Heart left ventricle (tissue), 16 donors: ENCODE measurements at regions not wholly inside any gene's neighbourhood (a gene's known extent, or its start where the extent isn't known, plus 50 kb on each side); places are given as distances from the start of the nearest gene placed in this dataset.
A peak's percentile ranks its signal among the peaks of the same experiment; 100 is the strongest.

Source experiments
- ATAC-seq, 4 donors: fragments of 200-7000 bp; cut with Tn5 transposase; one replicate each; pipeline ENCODE4 v1.9.1; 2020 to 2022; ENCODE audit warnings: moderate library complexity in 4 of 4, mild to moderate bottlenecking in 3 of 4, moderate number of reproducible peaks in 1 of 4
- DNase-seq, 5 donors: peaks; one replicate each; pipeline ENCODE4 v3.0.0-alpha.2; 2020
- H3K27ac ChIP-seq, 12 donors: fragments of 200-600 bp; sonication (generic) in 4 of 12; one replicate each; pipeline versions ENCODE4 v1.5.0 to v1.8.0; 2016 to 2022; ENCODE audit warnings: mild to moderate bottlenecking in 2 of 12
- H3K27me3 ChIP-seq, 9 donors: fragments of 200-600 bp; sonication (generic) in 2 of 9; one replicate each; pipeline versions ENCODE4 v1.5.1 to v1.8.0; 2016 to 2022; ENCODE audit warnings: mild to moderate bottlenecking in 3 of 9
- H3K36me3 ChIP-seq, 9 donors: fragments of 200-600 bp; sonication (generic) in 2 of 9; one replicate each; pipeline versions ENCODE4 v1.5.0 to v1.8.0; 2018 to 2022; ENCODE audit warnings: mild to moderate bottlenecking in 2 of 9
- H3K4me1 ChIP-seq, 12 donors: fragments of 200-600 bp; sonication (generic) in 4 of 12; one replicate each; pipeline versions ENCODE4 v1.5.0 to v1.8.0; 2016 to 2022; ENCODE audit warnings: mild to moderate bottlenecking in 3 of 12
- H3K4me3 ChIP-seq, 12 donors: fragments of 200-600 bp; sonication (generic) in 4 of 12; one replicate each; pipeline versions ENCODE4 v1.5.0 to v1.8.0; 2017 to 2022; ENCODE audit warnings: mild to moderate bottlenecking in 9 of 12, moderate library complexity in 4 of 12
- H3K9me3 ChIP-seq, 12 donors: fragments of 200-600 bp; sonication (generic) in 4 of 12; one replicate each; pipeline versions ENCODE4 v1.5.0 to v1.8.0; 2016 to 2022; ENCODE audit warnings: mild to moderate bottlenecking in 1 of 12
- POLR2A ChIP-seq, 2 donors: fragments of 450-650 bp; IDR thresholded peaks; one replicate each; pipeline ENCODE4 v1.6.1; 2017; ENCODE audit warnings: antibody characterized with exemption in 2 of 2, mild to moderate bottlenecking in 2 of 2, moderate library complexity in 2 of 2
- WGBS, 4 donors: extraction: QIAGEN DNeasy Blood & Tissue Kit in 2 of 4; methylation state at CpG; one replicate each; pipeline versions ENCODE4 v1.1.5 to v1.1.7; 2013 to 2018; 5-methylcytosine and 5-hydroxymethylcytosine counted together
- intact Hi-C, 10 donors: fragments of 100-400 bp; cut with DNase I; formaldehyde crosslinking; loops; one replicate each; pipeline versions ENCODE4 v1.11.1 to v1.14.2; 2022
- TF ChIP-seq, protein P1 (sequence below), 12 donors: fragments of 200-600 bp; sonication (generic) in 4 of 12; IDR thresholded peaks; one replicate each; pipeline versions ENCODE4 v1.5.0 to v1.8.0; 2018 to 2022; ENCODE audit warnings: antibody characterized with exemption in 12 of 12, mild to moderate bottlenecking in 5 of 12
- donor health status: ischemic (EF 13 %, LVEDD 7.1; RV severe dilation, severe dysfunction).
- donor health status: healthy with polysubstance abuse.
- donor health status: DM: no; HTN: yes; CAD: no.
- donor health status: DM: no; HTN: no; CAD: no.
- donor health status: ischemic (EF 25% LVEDD 6.9; RV normal size, moderate dysfunction).
- donor health status: ischemic (EF 25% LVEDD 5.7; RV mildly dilated, moderate dysfunction).
- donor health status: healthy.
- donor health status: DM: yes; HTN: yes; CAD: no.
- donor health status: ischemic (EF 35%, LVEDD 5.7; RV mildly dilated, moderate dysfunction).
- donor health status: nonischemic (EF 11% LVEDD 7.7; RV severe dilation, severe dysfunction).
- donor health status: DM: yes; HTN: yes; CAD: no.
- donor health status: PGD.
- donor health status: ischemic (EF 29% LVEDD 5.4; RV normal size, mild dysfunction).
- donor health status: nonischemic (EF 23%, LVEDD 6.1; RV moderate dilation, normal function).

GRCh38 chr1:233728721-233729120 is 114.8 kb downstream of the KCNK1 start:
- no peak for ATAC-seq
- no peak for DNase-seq
- Histone ChIP-seq H3K4me1 (peaks cover 0 to 6% (median 0%) of the 10 kb centered on the region in 12 donors), H3K36me3 (no peaks in the 10 kb centered on the region), H3K27me3 (no peaks in the 10 kb centered on the region), H3K9me3 (no peaks in the 10 kb centered on the region), H3K27ac (no peak overlapping the region), H3K4me3 (no peak overlapping the region)
- intact Hi-C loops: loop anchor here in 2 of 10 donors (2.0 to 5.0 kb wide), 2 partner anchors 34 to 116 kb away; partner anchors contain the start of gene KCNK1 (in 1 of the 2)
- WGBS, 4 donors: 73 to 81% (median 76%) methylated on average over 4 of the region's 4 CpGs
- TF ChIP-seq POLR2A (IDR thresholded peaks at IDR 0.05): no peak
- TF ChIP-seq, protein P1, sequence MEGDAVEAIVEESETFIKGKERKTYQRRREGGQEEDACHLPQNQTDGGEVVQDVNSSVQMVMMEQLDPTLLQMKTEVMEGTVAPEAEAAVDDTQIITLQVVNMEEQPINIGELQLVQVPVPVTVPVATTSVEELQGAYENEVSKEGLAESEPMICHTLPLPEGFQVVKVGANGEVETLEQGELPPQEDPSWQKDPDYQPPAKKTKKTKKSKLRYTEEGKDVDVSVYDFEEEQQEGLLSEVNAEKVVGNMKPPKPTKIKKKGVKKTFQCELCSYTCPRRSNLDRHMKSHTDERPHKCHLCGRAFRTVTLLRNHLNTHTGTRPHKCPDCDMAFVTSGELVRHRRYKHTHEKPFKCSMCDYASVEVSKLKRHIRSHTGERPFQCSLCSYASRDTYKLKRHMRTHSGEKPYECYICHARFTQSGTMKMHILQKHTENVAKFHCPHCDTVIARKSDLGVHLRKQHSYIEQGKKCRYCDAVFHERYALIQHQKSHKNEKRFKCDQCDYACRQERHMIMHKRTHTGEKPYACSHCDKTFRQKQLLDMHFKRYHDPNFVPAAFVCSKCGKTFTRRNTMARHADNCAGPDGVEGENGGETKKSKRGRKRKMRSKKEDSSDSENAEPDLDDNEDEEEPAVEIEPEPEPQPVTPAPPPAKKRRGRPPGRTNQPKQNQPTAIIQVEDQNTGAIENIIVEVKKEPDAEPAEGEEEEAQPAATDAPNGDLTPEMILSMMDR (IDR thresholded peaks at IDR 0.05): no peak

GRCh38 chr1:233730380-233730779 is 116.5 kb downstream of the KCNK1 start:
- intact Hi-C loops: loop anchor here in 1 of 10 donors (10.0 kb wide), 1 partner anchor 116 kb away; the partner anchor contains the start of gene KCNK1
- TF ChIP-seq, protein P1 (IDR thresholded peaks at IDR 0.05): no peak
- TF ChIP-seq POLR2A (IDR thresholded peaks at IDR 0.05): no peak
- Histone ChIP-seq H3K27ac (no peak overlapping the region), H3K27me3 (no peaks in the 10 kb centered on the region), H3K4me1 (peaks cover 0 to 6% (median 0%) of the 10 kb centered on the region in 12 donors), H3K36me3 (no peaks in the 10 kb centered on the region), H3K9me3 (no peaks in the 10 kb centered on the region), H3K4me3 (no peak overlapping the region)
- no peak for DNase-seq
- WGBS, 4 donors: 84 to 91% (median 89%) methylated on average over 5 of the region's 5 CpGs
- no peak for ATAC-seq

DNA sequence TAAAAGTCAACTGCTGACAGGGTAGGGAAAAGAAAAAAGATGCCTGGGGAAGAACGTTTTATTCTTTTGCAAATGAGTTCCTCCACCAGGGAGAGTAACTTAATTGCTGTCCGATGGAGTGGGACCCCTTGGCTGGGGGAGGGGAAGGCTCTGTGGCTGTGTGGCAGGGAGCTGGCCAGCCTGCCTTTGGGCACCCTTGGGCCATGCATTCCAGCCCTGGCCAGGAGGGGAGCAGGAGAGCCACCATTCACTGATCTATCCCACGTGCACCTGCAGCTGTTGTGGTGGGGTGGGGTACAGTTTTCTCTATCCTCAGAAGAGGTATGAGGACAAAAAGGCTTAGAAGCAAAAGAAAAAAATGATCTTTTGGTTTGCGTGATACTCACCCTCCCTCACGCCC is 116.9 kb downstream of the KCNK1 start:
- intact Hi-C loops: loop anchor here in 1 of 10 donors (10.0 kb wide), 1 partner anchor 116 kb away; the partner anchor contains the start of gene KCNK1
- H3K27ac ChIP-seq: no peak overlapping the region
- H3K4me1 ChIP-seq: peaks cover 0 to 6% (median 0%) of the 10 kb centered on the region in 12 donors
- H3K27me3 ChIP-seq: no peaks in the 10 kb centered on the region
- no peaks in the 10 kb centered on the region for H3K36me3 ChIP-seq
- peak in 2 of 4 donors; percentile 22 to 42 for ATAC-seq
- WGBS, 4 donors: 57 to 62% (median 62%) methylated on average over 5 of the region's 5 CpGs
- no peak overlapping the region for H3K4me3 ChIP-seq
- H3K9me3 ChIP-seq: no peaks in the 10 kb centered on the region
- peak in 1 of 5 donors; percentile 43 for DNase-seq
- no peak for TF ChIP-seq POLR2A (IDR thresholded peaks at IDR 0.05)
- TF ChIP-seq, protein P1 (IDR thresholded peaks at IDR 0.05): peak in 1 of 12 donors; percentile 4

DNA sequence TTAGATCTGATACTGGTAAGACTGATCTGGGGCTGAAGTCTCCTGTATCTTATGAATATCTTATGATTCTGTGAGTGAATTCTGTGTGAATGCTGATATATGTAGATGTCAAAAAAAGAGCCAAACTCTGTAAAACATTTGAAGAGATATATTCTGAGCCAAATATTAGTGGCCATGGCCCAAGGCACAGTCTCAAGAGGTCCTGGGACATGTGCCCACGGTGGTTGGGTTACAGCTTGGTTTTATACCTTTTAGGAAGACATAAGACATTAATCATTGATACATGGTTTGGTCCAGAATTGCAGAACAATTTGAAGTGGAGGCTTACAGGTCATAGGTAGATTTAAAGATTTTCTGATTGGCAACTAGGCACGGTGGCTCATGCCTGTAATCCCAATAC is 118.3 kb downstream of the KCNK1 start:
- TF ChIP-seq POLR2A (IDR thresholded peaks at IDR 0.05): no peak
- TF ChIP-seq, protein P1 (IDR thresholded peaks at IDR 0.05): no peak
- DNase-seq (no peak), ATAC-seq (no peak)
- no peaks in the 10 kb centered on the region for H3K27me3 ChIP-seq
- no peaks in the 10 kb centered on the region for H3K9me3 ChIP-seq
- H3K36me3 ChIP-seq: no peaks in the 10 kb centered on the region
- H3K27ac ChIP-seq: no peak overlapping the region
- 55 to 78% (median 67%) methylated on average over 2 of the region's 2 CpGs for WGBS, 4 donors
- intact Hi-C loops: loop anchor here in 1 of 10 donors (10.0 kb wide), 1 partner anchor 117 kb away; the partner anchor contains the start of gene KCNK1
- no peak overlapping the region for H3K4me3 ChIP-seq
- peaks cover 0 to 6% (median 0%) of the 10 kb centered on the region in 12 donors for H3K4me1 ChIP-seq
